Keratinocyte (primary cell): ENCODE measurements at regions not wholly inside any gene's neighbourhood (a gene's known extent, or its start where the extent isn't known, plus 50 kb on each side); places are given as distances from the start of the nearest gene placed in this dataset.
A peak's percentile ranks its signal among the peaks of the same experiment; 100 is the strongest.

Experiments
- DNase-seq: peaks from one replicate; pipeline ENCODE4 v3.0.0-alpha.2; 2011; ENCODE audit warnings: low read depth, missing footprints, low spot score
- FAIRE-seq: peaks from 2 replicates; lab custom pipeline; 2011; peaks lifted over from hg19 to GRCh38; lab: Jason Lieb, UNC
- H2AFZ ChIP-seq: 2 replicates; pipeline ENCODE4 v1.6.0; 2012; ENCODE audit warnings: low read length, control low read depth, inconsistent platforms; ENCODE audit not compliant: control insufficient read depth
- H3K27ac ChIP-seq: 2 replicates; pipeline ENCODE4 v1.5.1; 2011; ENCODE audit warnings: low read length; ENCODE audit not compliant: control insufficient read depth, insufficient read depth
- H3K27me3 ChIP-seq: 3 replicates; pipeline ENCODE4 v1.6.0; 2011; ENCODE audit warnings: low read length; ENCODE audit not compliant: control insufficient read depth, insufficient read depth; ENCODE audit errors: extremely low read depth
- H3K36me3 ChIP-seq, 2 experiments: 2 replicates in 1 of 2; 3 replicates in 1 of 2; pipeline ENCODE4 v1.5.1; 2011; ENCODE audit warnings: low read length in 2 of 2, mild to moderate bottlenecking in 1 of 2; ENCODE audit not compliant: control insufficient read depth in 2 of 2, insufficient read depth in 2 of 2; ENCODE audit errors: extremely low read depth in 1 of 2
- H3K4me1 ChIP-seq: 3 replicates; pipeline ENCODE4 v1.5.1; 2011; ENCODE audit warnings: low read length; ENCODE audit not compliant: control insufficient read depth, insufficient read depth; ENCODE audit errors: extremely low read depth
- H3K4me2 ChIP-seq: 3 replicates; pipeline ENCODE4 v1.6.0; 2011; ENCODE audit warnings: low read depth, low read length; ENCODE audit not compliant: control insufficient read depth, insufficient read depth; ENCODE audit errors: extremely low read depth
- H3K4me3 ChIP-seq, 3 experiments: fragments of 200-600 bp in 1 of 3; sonication (generic) in 1 of 3; 2 replicates in 2 of 3; 3 replicates in 1 of 3; pipeline ENCODE4 v1.5.1; 2011 to 2016; ENCODE audit warnings: low read length in 3 of 3, mild to moderate bottlenecking in 3 of 3, control low read depth in 2 of 3, inconsistent platforms in 1 of 3, low read depth in 1 of 3, mixed read lengths in 1 of 3, mixed run types in 1 of 3, moderate library complexity in 1 of 3; ENCODE audit not compliant: control insufficient read depth in 2 of 3, insufficient read depth in 2 of 3; ENCODE audit errors: extremely low read depth in 1 of 3
- H3K79me2 ChIP-seq: 2 replicates; pipeline ENCODE4 v1.6.0; 2012; ENCODE audit warnings: low read length; ENCODE audit not compliant: control insufficient read depth, insufficient read depth
- H3K9ac ChIP-seq: 3 replicates; pipeline ENCODE4 v1.6.0; 2011; ENCODE audit warnings: low read length; ENCODE audit not compliant: control insufficient read depth, insufficient read depth; ENCODE audit errors: extremely low read depth
- H3K9me1 ChIP-seq: 3 replicates; pipeline ENCODE4 v1.6.0; 2011; ENCODE audit warnings: low read length; ENCODE audit not compliant: control insufficient read depth, insufficient read depth; ENCODE audit errors: extremely low read depth
- H3K9me3 ChIP-seq: 2 replicates; pipeline ENCODE4 v1.5.1; 2012; ENCODE audit warnings: low read depth, low read length; ENCODE audit not compliant: control insufficient read depth
- H4K20me1 ChIP-seq: 3 replicates; pipeline ENCODE4 v1.6.0; 2011; ENCODE audit warnings: low read length; ENCODE audit not compliant: control insufficient read depth, insufficient read depth; ENCODE audit errors: extremely low read depth
- EZH2 ChIP-seq: IDR thresholded peaks from one replicate; pipeline ENCODE4 v1.6.1; 2012; ENCODE audit warnings: inconsistent platforms, mild to moderate bottlenecking, low read length, moderate library complexity
- dilution Hi-C: fragments of 300-500 bp; cut with MboI; formaldehyde crosslinking; loops from one replicate; pipeline ENCODE4 v1.7.0; 2020; ENCODE audit warnings: low sequenced_read_pairs; ENCODE audit not compliant: extremely low pct_ligation_motif_present
- TF ChIP-seq, protein P1 (sequence below), 3 experiments: IDR thresholded peaks in 1 of 3; conservative IDR thresholded peaks in 1 of 3; optimal IDR thresholded peaks in 1 of 3; 2 replicates in 2 of 3; 3 replicates in 1 of 3; pipeline versions ENCODE3 to v1.5.1; 2011; ENCODE audit warnings: low read length in 3 of 3, mild to moderate bottlenecking in 3 of 3, moderate library complexity in 2 of 3, control low read depth in 1 of 3, inconsistent platforms in 1 of 3; ENCODE audit not compliant: insufficient read depth in 2 of 3; ENCODE audit errors: extremely low read depth in 1 of 3

DNA sequence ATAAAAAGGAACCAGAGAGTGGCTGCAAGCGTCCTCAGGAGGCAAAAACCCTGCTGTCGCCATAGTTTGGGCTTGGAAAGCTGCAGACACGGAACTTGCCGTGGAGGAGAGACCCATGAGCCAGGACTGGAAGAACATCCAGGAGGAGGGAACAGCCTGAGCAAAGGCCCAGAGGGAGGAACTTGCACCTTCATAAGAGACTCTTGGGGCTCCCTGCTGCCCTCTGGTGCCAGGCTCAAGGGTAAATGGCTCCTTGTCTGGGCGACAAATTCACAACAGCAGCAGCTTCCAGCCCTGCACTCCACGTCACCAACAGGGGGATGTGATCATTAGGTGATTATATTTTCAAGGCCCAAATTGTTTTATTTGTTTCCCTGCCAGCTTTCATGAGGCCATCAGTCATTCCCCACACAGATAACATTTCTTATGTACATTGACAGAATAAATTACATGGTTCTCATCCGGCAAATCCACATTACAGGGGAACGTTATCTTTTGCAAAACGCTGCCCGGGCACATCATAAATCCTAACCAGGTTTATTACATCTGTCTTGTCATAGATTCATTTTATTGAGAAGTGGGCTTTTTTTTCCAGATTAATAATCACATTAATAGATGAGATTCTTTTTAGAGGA, 143.0 kb upstream of the GRIK3 start:
- no peak overlapping the region for H3K27ac ChIP-seq
- no peak overlapping the region for H2AFZ ChIP-seq
- no peak overlapping the region for H3K4me3 ChIP-seq
- H3K36me3 ChIP-seq: no peaks in the 10 kb centered on the region
- H4K20me1 ChIP-seq: no peaks in the 10 kb centered on the region
- no peaks in the 10 kb centered on the region for H3K9me1 ChIP-seq
- dilution Hi-C loops: no loop called here
- no peaks in the 10 kb centered on the region for H3K79me2 ChIP-seq
- FAIRE-seq (no peak), DNase-seq (peak; percentile 28)
- H3K4me2 ChIP-seq: no peak overlapping the region
- H3K4me1 ChIP-seq: no peaks in the 10 kb centered on the region
- H3K9me3 ChIP-seq: no peaks in the 10 kb centered on the region
- H3K9ac ChIP-seq: no peak overlapping the region
- H3K27me3 ChIP-seq: no peaks in the 10 kb centered on the region
- no peak for TF ChIP-seq EZH2
- TF ChIP-seq, protein P1, sequence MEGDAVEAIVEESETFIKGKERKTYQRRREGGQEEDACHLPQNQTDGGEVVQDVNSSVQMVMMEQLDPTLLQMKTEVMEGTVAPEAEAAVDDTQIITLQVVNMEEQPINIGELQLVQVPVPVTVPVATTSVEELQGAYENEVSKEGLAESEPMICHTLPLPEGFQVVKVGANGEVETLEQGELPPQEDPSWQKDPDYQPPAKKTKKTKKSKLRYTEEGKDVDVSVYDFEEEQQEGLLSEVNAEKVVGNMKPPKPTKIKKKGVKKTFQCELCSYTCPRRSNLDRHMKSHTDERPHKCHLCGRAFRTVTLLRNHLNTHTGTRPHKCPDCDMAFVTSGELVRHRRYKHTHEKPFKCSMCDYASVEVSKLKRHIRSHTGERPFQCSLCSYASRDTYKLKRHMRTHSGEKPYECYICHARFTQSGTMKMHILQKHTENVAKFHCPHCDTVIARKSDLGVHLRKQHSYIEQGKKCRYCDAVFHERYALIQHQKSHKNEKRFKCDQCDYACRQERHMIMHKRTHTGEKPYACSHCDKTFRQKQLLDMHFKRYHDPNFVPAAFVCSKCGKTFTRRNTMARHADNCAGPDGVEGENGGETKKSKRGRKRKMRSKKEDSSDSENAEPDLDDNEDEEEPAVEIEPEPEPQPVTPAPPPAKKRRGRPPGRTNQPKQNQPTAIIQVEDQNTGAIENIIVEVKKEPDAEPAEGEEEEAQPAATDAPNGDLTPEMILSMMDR (optimal IDR thresholded peaks at IDR 0.05 in 1 of 3, IDR thresholded peaks at IDR 0.05 in 1 of 3, conservative IDR thresholded peaks at IDR 0.05 in 1 of 3; ENCODE audit: extremely low read depth in 1 of 3, insufficient read depth in 2 of 3, low read length in 3 of 3): peak; percentile 53 to 80 (median 67)

DNA sequence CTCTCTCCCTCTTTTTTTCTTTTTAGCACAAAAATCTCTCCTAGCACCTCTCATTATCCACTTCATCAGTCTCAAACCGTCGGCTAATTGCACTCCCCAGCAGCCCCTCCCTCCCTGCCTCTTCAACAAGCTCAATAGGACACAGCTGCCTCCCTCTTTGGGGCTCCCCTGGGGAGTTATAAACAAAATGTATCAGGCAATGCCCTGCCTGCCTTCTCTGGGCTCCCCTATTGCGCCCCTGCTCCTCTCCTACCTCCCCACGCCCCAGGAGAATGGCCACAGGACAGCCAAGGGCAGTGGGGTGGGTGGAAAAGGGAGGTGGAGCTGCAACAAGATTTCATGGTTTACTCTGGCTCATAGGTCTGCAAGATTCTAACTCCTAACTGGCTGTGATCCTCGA, 147.1 kb upstream of the GRIK3 start:
- Histone ChIP-seq H3K4me1 (no peaks in the 10 kb centered on the region), H3K27me3 (no peaks in the 10 kb centered on the region), H3K79me2 (no peaks in the 10 kb centered on the region), H2AFZ (no peak overlapping the region), H3K36me3 (no peaks in the 10 kb centered on the region), H3K9ac (no peak overlapping the region), H3K27ac (no peak overlapping the region), H3K9me3 (no peaks in the 10 kb centered on the region), H3K4me2 (no peak overlapping the region), H3K9me1 (no peaks in the 10 kb centered on the region), H4K20me1 (no peaks in the 10 kb centered on the region), H3K4me3 (no peak overlapping the region)
- dilution Hi-C loops: no loop called here
- no peak for DNase-seq
- TF ChIP-seq, protein P1 (optimal IDR thresholded peaks at IDR 0.05 in 1 of 3, IDR thresholded peaks at IDR 0.05 in 1 of 3, conservative IDR thresholded peaks at IDR 0.05 in 1 of 3; ENCODE audit: extremely low read depth in 1 of 3, insufficient read depth in 2 of 3, low read length in 3 of 3): no peak
- no peak for TF ChIP-seq EZH2
- FAIRE-seq: no peak
